ENCODE measurements at regions not wholly inside any gene's neighbourhood (a gene's known extent, or its start where the extent isn't known, plus 50 kb on each side); places are given as distances from the start of the nearest gene placed in this dataset.

DNA sequence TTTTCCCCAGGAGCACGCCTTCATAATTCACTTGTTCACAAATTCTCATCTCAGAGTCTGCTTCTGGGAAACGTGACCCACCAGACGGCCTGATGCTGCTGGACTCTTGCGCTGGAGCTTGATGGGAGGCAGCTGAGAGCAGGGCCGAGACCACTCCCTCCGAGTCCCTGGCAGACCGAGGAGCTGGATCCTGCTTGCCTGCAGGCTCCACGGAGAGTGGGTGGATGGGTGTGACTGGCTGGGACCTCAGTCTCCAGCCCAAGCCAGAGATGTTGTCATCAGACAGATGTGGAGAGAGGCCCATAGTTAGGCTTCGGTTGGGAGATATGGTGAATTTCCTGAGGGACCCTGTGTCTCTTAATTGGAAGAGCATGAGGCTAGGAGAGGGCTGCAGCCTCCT, 76.4 kb downstream of the TSN start:
- Histone ChIP-seq H3K9ac (no peak overlapping the region), H3K4me3 (no peak overlapping the region)

DNA sequence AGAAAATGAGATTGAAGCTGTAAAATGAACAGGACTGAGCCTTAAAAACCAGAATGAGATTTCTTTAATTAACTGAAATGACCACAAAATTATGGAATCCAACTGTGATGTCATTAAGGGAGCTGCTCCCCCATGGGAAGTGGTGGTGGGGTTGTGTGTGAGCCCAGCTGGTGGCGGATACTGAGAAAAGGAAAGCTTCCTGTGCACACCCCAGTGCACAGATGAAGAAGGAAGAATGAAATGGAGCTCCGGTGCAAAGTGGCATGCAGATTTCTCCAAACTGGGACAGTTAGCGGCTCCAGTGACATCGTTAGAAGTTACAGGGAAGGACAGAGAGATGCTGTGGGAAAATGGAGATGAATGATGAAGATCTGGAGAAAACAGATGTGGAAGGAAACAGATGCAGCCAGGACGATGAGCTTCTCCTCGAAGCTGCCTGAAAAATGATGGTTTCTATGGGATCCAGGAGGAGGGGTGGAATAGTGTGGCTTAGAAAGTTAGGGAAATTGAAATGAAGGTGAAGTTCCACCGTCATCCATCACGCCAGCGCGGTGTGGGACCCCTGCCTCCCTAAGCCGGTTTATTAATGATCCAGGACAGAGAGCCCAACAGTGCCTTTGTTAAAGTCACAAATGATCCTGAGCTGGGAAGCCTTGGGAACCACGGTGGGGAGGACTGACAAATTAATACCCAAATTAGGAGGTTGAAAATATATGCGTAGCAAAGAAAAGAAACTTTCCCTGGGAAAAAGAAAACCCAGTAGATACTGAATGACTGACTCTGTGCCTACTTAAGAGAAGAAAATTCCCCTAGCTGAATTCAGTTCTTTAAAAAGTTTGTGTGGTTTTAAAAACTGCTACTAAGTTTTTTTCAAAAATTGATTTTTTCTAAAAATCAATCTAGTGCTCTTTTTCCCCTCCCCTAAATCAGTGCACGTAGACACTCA, 77.2 kb downstream of the TSN start:
- in situ Hi-C loops (cut with MboI), result no loop called here
- WGBS, 2 experiments (ENCODE audit: low coverage in 1 of 2, low lambda C conversion rate in 2 of 2, missing lambda C conversion rate in 2 of 2), result 85 to 87% methylated on average over 14 of the region's 14 CpGs
- Histone ChIP-seq H3K4me1 (ENCODE audit: insufficient read depth) (no peaks in the 10 kb centered on the region), H3K27me3 (replicated peaks; ENCODE audit: insufficient read depth) (peaks cover 8% of the 10 kb centered on the region; the same call in 1 of the 2 replicates), H3K9me3 (ENCODE audit: low read depth) (no peaks in the 10 kb centered on the region), H3K4me2 (ENCODE audit: unreplicated experiment) (no peak overlapping the region), H3F3A (ENCODE audit: insufficient read depth) (no peaks in the 10 kb centered on the region), H3K27ac (no peak overlapping the region), H3K9ac (no peak overlapping the region), H3K79me2 (ENCODE audit: insufficient read depth) (no peaks in the 10 kb centered on the region), H3K36me3 (ENCODE audit: low read depth) (no peaks in the 10 kb centered on the region), H2AFZ (0 out of 2 replicates have a peak overlapping the region, but pooled peaks have one; percentile 36), H3K9me2 (ENCODE audit: insufficient read depth) (no peaks in the 10 kb centered on the region), H4K20me1 (ENCODE audit: insufficient read depth) (no peaks in the 10 kb centered on the region), H3K4me3 (no peak overlapping the region)
- DNase-seq, result no peak
- TF ChIP-seq EZH2 (IDR thresholded peaks at IDR 0.05; ENCODE audit: insufficient read depth, poor library complexity, severe bottlenecking) (no peak), EZH2phosphoT487 (IDR thresholded peaks at IDR 0.05; ENCODE audit: insufficient read depth, low read depth) (no peak)

More for the DNA sequence above, 76.4 kb downstream of the TSN start:
- H3K9me2 ChIP-seq (ENCODE audit: insufficient read depth), result no peaks in the 10 kb centered on the region
- no peaks in the 10 kb centered on the region for H3K4me1 ChIP-seq (ENCODE audit: insufficient read depth)
- H3F3A ChIP-seq (ENCODE audit: insufficient read depth), result no peaks in the 10 kb centered on the region
- no peaks in the 10 kb centered on the region for H3K79me2 ChIP-seq (ENCODE audit: insufficient read depth)
- peak overlapping the region; percentile 36; the same call in 1 of the 2 replicates for H2AFZ ChIP-seq
- TF ChIP-seq EZH2phosphoT487 (IDR thresholded peaks at IDR 0.05; ENCODE audit: insufficient read depth, low read depth), result no peak
- no peak for TF ChIP-seq EZH2 (IDR thresholded peaks at IDR 0.05; ENCODE audit: insufficient read depth, poor library complexity, severe bottlenecking)
- H4K20me1 ChIP-seq (ENCODE audit: insufficient read depth), result no peaks in the 10 kb centered on the region
- peaks cover 2% of the 10 kb centered on the region; the same call in 1 of the 2 replicates for H3K27me3 ChIP-seq (replicated peaks; ENCODE audit: insufficient read depth)
- in situ Hi-C loops (cut with MboI), result no loop called here
- no peak overlapping the region for H3K4me2 ChIP-seq (ENCODE audit: unreplicated experiment)
- no peak overlapping the region for H3K27ac ChIP-seq
- 13 to 16% methylated on average over 9 of the region's 9 CpGs for WGBS, 2 experiments (ENCODE audit: low coverage in 1 of 2, low lambda C conversion rate in 2 of 2, missing lambda C conversion rate in 2 of 2)
- H3K9me3 ChIP-seq (ENCODE audit: low read depth), result no peaks in the 10 kb centered on the region
- H3K36me3 ChIP-seq (ENCODE audit: low read depth), result no peaks in the 10 kb centered on the region
- peak; percentile 59 for DNase-seq

GRCh38 chr2:121833358-121833723, 77.9 kb downstream of the TSN start:
- Histone ChIP-seq H4K20me1 (ENCODE audit: insufficient read depth) (no peaks in the 10 kb centered on the region), H3K36me3 (ENCODE audit: low read depth) (no peaks in the 10 kb centered on the region), H3K4me1 (ENCODE audit: insufficient read depth) (no peaks in the 10 kb centered on the region), H3K4me2 (ENCODE audit: unreplicated experiment) (no peak overlapping the region), H3K9ac (no peak overlapping the region), H2AFZ (no peak overlapping the region), H3K9me3 (ENCODE audit: low read depth) (no peaks in the 10 kb centered on the region), H3K27ac (no peak overlapping the region), H3K79me2 (ENCODE audit: insufficient read depth) (no peaks in the 10 kb centered on the region), H3F3A (ENCODE audit: insufficient read depth) (no peaks in the 10 kb centered on the region), H3K27me3 (replicated peaks; ENCODE audit: insufficient read depth) (peaks cover 8% of the 10 kb centered on the region; the same call in 1 of the 2 replicates), H3K4me3 (no peak overlapping the region), H3K9me2 (ENCODE audit: insufficient read depth) (no peaks in the 10 kb centered on the region)
- in situ Hi-C loops (cut with MboI), result no loop called here
- 79 to 84% methylated on average over 4 of the region's 4 CpGs for WGBS, 2 experiments (ENCODE audit: low coverage in 1 of 2, low lambda C conversion rate in 2 of 2, missing lambda C conversion rate in 2 of 2)
- TF ChIP-seq EZH2 (IDR thresholded peaks at IDR 0.05; ENCODE audit: insufficient read depth, poor library complexity, severe bottlenecking), result no peak
- TF ChIP-seq EZH2phosphoT487 (IDR thresholded peaks at IDR 0.05; ENCODE audit: insufficient read depth, low read depth), result no peak
- no peak for DNase-seq

- Histone ChIP-seq H3K9me2 (ENCODE audit: insufficient read depth) (no peaks in the 10 kb centered on the region), H4K20me1 (ENCODE audit: insufficient read depth) (no peaks in the 10 kb centered on the region), H3K36me3 (ENCODE audit: low read depth) (no peaks in the 10 kb centered on the region), H3K4me1 (ENCODE audit: insufficient read depth) (no peaks in the 10 kb centered on the region), H3K9ac (no peak overlapping the region), H3K27ac (no peak overlapping the region), H3K4me2 (ENCODE audit: unreplicated experiment) (no peak overlapping the region), H3K27me3 (replicated peaks; ENCODE audit: insufficient read depth) (peaks cover 16% of the 10 kb centered on the region), H3K9me3 (ENCODE audit: low read depth) (no peaks in the 10 kb centered on the region), H3F3A (ENCODE audit: insufficient read depth) (no peaks in the 10 kb centered on the region), H2AFZ (no peak overlapping the region), H3K4me3 (no peak overlapping the region), H3K79me2 (ENCODE audit: insufficient read depth) (no peaks in the 10 kb centered on the region)
- no peak for TF ChIP-seq EZH2phosphoT487 (IDR thresholded peaks at IDR 0.05; ENCODE audit: insufficient read depth, low read depth)
- TF ChIP-seq EZH2 (IDR thresholded peaks at IDR 0.05; ENCODE audit: insufficient read depth, poor library complexity, severe bottlenecking), result no peak
- no peak for DNase-seq
- in situ Hi-C loops (cut with MboI), result no loop called here
- WGBS, 2 experiments (ENCODE audit: low coverage in 1 of 2, low lambda C conversion rate in 2 of 2, missing lambda C conversion rate in 2 of 2), result 66 to 67% methylated on average over 10 of the region's 10 CpGs
These were observed 81.2 kb downstream of the TSN start for GRCh38 chr2:121836611-121837010.
